ENCODE measurements at regions not wholly inside any gene's neighbourhood (a gene's known extent, or its start where the extent isn't known, plus 50 kb on each side); places are given as distances from the start of the nearest gene placed in this dataset.

DNA sequence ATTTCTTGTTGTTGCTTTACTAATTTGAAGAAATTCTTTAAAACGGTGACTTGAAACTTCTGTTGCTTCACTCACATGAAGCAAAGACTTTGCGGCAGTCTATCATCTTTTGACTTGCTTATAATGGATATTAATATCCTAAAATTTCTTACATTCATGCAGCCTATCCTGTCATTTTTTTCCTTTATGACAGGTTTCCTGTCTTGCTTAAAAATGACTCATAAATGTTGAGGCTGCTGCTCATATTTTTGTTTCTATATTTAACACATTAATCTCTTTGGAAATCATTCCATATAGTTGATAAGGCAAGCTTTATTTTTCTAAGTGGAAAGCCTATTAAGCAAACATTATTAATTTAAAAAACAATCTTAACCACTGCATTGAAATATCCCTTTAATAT, 176.6 kb upstream of the GALNTL6 start:
- DNase-seq (ENCODE audit: low read depth, low spot score) = no peak

DNA sequence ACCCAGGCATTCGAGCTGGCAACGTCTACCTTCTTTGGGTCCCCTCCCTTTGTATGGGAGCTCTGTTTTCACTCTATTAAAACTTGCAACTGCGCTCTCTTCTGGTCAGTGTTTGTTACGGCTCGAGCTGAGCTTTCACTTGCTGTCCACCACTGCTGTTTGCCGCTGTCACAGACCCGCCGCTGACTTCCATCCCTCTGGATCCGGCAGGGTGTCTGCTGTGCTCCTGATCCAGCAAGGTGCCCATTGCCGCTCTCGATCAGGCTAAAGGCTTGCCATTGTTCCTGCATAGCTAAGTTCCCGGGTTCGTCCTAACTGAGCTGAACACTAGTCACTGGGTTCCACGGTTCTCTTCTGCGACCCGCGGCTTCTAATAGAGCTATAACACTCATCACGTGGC, 183.5 kb upstream of the GALNTL6 start:
- DNase-seq (ENCODE audit: low read depth, low spot score) = no peak

DNA sequence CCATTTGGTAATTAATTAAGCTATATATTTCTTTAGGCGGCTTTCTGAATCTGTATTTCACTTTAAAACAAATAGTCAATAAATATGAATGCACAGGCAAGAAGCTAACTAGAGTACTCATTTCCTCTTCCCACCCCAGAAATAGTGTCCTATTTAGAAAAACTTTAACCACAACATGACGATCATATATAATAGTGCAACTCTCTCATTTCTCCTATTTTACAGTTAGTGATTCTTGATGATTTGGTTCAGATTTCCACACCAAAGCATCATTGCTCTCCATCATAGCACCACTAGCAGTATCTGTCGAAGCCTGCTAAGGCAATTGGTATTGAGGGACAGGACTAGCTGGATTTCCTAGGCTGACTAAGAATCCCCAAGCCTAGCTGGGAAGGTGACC, 184.0 kb upstream of the GALNTL6 start:
- DNase-seq (ENCODE audit: low read depth, low spot score) = no peak

DNA sequence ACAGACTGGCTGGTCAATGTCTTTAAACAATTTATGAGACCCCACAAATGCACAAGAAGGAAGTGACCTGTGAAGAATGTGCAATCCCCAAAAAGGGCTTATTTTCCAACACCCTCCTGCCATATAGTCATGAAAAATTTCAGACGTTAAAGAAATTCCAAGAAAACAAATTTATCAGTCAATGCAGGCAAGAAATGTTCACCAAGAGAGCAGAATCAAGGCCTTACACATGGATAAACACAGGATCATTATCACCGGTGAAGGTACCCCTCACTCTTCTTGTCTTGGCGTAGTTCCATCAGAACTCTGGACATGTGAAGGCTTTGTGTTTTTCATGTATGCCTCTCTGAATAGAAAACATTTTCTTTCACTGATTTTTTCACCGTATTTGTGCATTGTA, 186.7 kb upstream of the GALNTL6 start:
- DNase-seq (ENCODE audit: low read depth, low spot score) = no peak

DNA sequence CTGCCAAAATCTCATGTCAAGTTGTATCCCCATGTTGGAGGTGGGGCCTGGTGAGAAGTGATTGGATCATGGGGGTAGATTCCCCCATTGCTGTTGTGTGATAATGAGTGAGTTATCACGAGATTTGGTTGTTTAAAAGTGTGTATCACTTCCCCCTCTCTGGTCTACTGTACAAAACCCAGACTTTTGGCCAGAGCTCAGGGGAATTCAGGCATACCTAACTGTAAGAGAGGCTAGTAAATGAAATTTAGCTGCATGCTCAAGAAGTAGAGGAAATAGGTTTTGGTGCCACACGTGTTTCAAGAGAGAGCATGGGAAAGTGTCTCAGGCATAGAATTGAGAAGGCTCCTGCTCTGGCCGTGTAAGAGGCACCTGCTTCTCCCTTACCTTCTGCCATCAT, 190.5 kb upstream of the GALNTL6 start:
- DNase-seq (ENCODE audit: low read depth, low spot score) = no peak

DNA sequence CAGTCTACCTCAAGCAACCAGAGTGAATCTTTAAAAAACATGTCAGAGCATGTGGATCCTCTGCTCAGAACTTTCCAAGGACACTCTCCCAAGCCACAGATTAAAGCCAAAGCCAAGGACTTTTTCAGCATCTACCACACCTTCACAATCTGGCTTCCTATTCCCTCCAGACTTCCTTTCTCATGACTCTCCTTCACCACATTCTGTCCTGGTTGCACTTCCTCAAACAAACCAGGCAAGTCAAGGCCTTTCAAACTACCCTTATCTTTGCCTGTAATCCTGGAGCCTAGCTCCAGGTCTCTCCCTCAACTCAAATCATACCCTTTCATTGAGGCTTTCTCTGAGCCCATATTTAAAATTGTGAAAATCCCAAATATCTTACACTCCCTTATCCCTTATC, 191.6 kb upstream of the GALNTL6 start:
- no peak for DNase-seq (ENCODE audit: low read depth, low spot score)

DNA sequence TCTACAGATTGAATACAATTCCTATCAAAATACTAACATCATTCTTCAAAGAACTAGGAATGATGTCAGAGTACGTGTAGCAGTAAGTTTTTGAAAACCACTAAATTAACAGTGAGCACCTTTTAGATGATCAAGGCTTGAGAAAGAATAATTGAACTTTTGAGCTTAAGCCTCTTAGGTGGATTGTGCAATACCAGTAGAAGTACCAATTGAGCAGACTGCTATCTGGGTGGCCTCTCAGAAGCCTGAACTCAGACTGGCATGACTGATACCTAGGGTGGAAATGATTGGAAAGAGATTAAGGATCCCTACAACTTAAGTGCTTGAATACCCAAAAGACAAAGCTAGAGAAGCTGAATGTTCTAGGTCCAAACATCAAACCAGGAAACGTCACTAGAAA, 200.3 kb upstream of the GALNTL6 start:
- DNase-seq (ENCODE audit: low read depth, low spot score) = no peak

DNA sequence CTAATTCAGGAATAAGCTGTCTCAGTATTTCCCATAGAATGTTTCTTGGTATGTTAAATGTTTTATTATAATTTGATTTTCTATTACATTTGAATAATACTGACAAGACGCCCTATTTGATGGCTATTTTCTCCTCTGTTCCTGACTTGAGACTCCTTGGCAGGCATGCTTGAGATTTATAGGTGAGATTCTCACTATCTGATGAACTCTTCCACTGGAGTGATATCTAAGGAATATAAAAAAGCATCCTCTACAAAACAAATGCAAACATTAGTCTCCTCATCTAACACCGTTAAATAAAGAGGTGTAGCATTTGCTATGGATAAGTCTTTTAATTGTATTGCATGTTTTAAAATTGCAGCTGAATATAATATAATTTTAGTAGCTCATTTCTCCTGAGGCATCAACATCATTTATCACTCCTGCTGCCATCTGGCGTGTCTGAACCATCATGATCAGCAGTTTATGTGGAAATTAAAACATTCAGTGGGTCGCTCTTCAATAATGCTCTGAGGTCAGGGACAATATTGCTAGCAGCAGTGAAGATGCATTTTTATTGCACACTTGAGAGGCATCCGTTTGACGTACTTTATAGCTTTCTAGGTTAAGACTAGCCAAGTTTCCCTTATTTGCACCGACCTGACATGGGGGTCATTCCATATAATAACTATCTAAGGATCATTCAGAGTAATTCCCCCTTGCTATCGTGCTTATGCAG, 210.4 kb upstream of the GALNTL6 start:
- no peak for DNase-seq (ENCODE audit: low read depth, low spot score)

DNA sequence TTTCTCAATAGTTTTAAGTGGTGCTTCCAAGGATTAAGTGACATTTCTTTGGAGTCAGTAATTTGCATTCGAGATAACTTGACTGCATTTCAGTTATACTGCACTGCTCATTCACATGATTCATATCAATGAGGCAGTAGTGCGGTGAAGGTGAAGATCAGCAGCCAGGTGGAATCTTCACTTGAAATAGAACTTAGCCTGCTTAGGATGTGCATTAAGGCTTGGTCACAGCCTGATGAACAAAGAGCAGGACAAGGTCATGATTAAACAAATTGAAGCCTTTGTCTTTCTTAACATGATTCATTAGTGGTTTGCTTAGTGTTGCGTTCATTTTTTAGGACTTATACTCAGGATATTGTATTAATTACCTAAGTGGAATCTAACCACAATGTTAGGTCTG, 212.1 kb upstream of the GALNTL6 start:
- DNase-seq (ENCODE audit: low read depth, low spot score) = no peak

DNA sequence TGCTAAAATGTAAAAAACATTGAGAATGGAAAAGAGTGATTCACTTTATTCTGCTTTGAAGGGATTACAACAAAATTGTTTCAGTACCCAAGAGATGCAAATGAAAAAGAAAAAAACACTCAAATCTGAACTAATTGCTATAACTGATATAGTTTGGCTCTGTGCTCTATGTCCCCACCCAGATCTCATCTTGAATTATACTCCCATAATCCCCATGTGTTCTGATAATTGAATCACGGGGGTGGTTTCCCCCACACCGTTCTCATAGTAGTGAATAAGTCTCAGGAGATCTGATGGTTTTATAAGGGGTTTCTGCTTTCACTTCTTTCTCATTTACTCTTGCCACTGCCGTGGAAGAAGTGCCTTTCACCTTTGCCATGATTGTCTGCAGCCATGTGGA, 213.6 kb upstream of the GALNTL6 start:
- no peak for DNase-seq (ENCODE audit: low read depth, low spot score)

DNA sequence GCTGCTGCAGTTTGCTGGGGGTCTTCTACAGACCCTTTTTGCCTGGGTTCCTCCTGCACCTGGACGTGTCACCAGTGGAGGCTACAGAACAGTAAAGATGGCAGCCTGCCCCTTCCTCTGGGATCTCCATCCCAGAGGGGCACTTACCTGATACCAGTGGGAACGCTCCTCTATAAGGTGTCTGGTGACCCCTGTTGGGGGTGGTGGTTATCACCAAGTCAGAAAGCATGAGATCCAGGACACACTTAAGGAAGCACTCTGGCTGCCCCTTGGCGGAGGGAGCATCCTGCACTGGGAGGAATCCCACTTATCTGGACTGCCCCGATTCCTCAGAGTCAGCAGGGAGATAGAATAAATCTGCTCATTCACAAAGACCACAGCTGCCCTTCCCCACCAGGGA, 218.9 kb upstream of the GALNTL6 start:
- no peak for DNase-seq (ENCODE audit: low read depth, low spot score)

DNA sequence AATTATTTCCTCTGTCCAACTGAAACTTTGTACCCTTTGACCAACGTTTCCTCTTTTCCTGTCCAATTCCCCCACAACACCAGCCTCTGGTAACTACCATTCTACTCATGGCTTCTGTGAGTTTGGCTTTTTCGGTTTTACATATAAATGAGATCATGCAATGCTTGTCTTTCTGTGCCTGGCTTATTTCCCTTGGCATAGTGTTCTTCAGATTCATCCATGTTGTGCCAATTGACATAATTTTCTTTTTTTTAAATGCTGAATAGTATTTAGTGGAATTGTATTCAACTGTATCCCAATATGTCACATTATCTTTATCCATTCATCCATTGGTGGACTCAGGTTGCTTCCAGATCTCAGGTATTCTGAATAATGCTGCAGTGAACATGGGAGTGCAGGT, 222.5 kb upstream of the GALNTL6 start:
- no peak for DNase-seq (ENCODE audit: low read depth, low spot score)

DNA sequence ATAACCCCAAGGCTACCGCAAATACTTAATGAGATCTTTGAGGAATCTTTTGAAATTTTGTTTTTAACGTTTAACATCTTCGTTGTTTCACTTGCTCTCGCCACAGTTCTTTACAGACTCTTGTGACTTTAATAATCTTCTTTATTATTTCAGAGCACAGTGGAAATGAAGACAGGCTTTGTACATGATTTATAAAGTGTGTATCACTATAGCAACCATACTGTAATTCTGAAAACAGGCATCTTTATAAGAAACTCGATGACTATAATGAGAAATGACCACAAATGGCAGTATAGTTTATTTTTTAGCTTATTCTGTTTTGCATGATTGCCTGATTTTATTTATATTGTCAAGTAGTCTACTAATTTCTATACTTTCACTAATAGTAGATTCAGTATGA, 224.4 kb upstream of the GALNTL6 start:
- no peak for DNase-seq (ENCODE audit: low read depth, low spot score)

DNA sequence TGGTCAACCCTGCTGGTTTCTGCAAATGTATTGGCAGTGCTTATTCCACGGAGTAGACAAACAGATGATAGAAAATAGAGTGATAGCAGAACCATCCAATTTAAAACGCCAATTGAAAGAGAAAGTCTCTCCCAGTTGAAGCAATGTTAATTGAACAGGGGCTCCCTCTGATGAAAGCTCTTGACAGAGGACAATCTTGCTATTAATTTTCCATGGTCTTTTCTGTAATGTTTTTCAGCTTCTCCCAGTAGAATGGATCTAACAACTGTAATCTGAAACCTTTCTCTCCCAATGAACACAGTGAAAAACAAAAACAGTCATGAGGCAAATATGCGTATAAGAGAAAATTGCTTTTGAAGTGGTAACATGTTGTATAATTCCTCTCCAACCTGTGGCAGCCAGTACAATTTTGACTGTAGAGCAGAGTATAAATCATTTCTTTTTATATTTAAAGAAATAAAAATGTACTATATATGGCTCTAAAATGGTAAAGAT, 225.1 kb upstream of the GALNTL6 start:
- no peak for DNase-seq (ENCODE audit: low read depth, low spot score)

DNA sequence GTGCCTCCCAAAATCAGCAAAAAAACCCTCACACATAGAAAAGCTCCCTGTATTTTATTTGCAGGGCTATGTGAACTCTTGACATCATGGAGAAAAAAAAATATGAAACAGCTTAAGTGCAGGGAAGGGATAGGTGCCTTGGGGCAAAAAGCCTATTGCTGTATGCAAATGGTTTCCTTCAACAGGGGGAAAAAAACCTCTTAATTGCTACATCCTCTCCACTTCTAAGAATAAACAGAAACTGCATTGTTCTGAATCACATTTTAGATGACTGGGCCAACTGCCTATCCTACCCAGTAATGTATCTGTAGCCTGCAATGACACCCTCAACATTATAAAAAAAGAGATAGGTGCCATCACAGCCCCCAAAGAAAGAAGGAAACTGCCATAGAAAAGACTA, 229.4 kb upstream of the GALNTL6 start:
- DNase-seq (ENCODE audit: low read depth, low spot score) = no peak

DNA sequence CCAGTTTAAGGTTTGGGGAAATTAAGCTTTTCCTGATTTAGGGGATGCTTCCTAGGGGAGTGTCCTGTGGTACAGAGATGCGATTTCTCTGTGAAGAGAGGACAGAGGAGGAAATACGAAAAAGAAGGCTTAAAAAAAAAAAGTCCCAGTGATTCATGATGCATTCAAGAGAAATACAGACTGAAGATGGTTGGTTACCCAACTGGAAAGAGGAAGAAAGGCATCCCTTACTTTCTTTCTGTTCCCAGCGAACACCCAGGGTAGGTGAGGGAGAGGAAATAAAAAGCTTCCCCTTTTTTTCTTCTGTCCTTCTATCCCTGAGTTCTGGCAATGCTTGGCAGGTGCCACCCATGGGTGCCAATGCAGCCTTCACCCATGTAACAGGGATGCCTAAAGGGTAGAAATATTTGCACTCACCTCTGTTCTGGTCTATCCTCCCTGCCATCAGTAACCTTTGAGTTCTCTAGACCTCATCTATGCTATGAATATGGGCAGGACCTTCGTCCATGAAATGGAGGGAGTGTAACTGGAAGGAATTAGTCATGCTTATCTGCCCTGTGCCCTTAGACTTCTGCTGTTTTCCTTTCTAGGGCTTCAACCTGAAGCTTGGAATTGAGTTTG, 230.1 kb upstream of the GALNTL6 start:
- no peak for DNase-seq (ENCODE audit: low read depth, low spot score)

DNA sequence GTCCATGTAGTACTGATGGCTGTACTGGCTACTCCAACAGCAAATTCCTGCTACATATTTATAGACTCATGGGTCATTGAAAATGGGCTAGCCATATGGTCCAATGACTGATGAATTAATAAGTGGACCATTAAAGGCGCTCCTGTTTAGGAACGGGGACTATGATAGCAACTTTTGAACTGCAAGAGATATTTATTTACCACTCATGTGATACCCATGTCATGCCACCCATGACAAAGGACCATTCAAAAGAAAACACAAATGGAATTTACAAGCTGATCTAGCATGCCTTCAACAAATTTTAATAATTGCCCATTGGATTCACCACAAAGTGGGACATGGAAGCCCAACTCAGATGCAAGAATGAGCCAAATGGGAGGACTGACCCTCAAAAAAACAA, 240.0 kb upstream of the GALNTL6 start:
- no peak for DNase-seq (ENCODE audit: low read depth, low spot score)

DNA sequence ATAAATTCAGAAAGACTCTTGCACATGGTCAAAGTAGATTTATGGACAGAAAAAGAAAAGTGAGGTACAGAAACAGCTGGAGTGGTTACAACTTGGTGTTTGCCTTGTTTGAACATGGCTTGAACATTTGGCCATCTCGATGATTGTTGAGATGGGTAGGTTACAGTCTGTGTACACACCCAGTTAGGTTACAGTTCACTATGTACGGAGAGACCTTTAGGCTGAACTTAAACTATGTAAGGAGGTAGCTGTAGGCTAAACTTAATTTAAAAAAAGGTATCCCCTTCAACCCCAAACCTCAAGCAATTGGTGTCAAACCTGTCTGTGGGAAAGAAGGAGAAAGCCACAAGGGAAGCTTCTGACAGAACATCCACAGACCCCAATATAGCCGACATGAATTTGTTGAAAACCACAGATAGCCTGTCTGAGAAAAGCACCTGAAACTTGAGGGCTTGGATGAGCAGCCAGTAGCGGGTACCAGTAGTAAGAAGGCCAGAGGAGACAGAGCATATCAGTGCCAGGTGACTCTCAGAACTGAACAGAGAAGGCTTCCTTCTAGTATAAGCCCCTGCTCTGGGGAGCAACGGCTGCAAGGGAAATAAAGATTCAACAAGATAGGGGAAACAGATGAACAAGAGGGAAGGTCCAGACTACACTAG, 247.9 kb upstream of the GALNTL6 start:
- no peak for DNase-seq (ENCODE audit: low read depth, low spot score)

DNA sequence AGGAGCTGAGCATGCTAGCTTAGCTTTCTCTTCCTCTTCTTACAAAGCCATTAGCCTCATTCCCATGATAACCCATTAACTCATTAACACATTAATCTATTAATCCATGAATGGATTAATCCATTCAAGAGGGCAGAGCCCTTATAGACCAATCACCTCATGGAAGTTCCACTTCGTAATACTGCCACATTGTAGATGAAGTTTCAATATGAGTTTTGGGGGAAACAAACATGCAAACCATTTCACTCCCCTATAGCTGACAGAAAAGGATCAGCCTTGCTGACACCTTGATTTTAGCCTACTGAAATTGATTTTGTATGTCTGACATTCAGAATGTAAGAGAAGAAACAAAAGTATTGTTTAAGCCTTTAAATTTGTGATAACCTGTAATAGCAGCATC, 251.8 kb upstream of the GALNTL6 start:
- no peak for DNase-seq (ENCODE audit: low read depth, low spot score)

DNA sequence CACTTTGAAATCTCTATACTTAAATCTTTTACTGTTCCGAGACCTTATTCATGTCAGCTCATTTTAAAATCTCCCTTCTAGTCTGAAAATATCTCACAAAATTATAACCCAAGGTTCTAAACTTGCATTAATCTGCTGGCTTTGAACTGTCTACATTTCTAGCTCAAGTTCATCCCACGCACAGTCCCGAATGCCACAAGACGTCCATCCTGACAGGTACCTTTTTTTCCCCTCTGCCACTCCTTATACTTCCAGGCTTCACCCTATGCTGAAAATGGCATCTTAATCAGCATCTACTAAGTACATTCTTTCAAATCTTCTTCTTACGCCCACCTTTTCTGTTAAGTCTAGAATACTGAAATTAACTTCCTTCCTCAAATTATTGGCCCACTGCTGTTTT, 259.2 kb upstream of the GALNTL6 start:
- no peak for DNase-seq (ENCODE audit: low read depth, low spot score)

DNA sequence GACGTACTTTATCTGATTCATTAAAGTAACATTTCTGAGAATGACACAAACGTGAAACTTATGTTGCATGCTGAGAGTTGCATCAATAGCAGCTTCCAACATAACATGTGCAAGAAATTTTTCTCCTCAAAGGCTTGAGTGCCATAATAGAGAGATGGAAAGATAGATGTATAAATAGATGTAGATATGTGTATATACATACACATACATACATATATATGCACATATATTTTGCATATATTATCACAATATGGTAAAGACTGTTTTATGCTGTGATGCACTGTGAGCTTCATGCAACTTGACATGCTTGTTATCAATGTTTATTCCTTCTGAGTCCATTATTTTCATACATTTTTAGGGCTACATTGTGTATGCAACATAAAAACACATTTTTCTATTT, 270.6 kb upstream of the GALNTL6 start:
- DNase-seq (ENCODE audit: low read depth, low spot score) = no peak

DNA sequence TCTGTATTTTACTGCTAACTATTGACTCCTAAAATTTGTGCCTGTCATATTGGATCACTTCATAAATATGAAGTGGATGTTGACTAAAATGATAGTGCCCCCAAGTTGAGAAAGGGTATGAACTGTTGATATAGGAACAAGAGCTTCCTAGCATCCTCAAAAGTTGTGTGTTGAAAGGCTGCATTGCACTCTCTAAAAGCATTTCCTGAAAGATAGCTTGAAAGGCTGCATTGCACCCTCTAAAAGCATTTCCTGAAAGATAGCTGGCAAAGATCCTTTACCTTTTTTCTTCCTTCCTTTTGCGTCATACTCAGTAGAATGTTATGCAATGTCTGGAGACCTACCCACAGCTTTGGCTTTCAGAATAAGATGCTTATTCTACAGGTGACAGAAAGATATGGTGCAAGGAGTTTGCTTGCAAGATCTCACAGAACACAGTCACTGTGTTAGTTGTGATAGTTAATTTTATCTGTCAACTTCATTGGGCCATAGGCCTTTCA, 274.6 kb upstream of the GALNTL6 start:
- DNase-seq (ENCODE audit: low read depth, low spot score) = no peak

DNA sequence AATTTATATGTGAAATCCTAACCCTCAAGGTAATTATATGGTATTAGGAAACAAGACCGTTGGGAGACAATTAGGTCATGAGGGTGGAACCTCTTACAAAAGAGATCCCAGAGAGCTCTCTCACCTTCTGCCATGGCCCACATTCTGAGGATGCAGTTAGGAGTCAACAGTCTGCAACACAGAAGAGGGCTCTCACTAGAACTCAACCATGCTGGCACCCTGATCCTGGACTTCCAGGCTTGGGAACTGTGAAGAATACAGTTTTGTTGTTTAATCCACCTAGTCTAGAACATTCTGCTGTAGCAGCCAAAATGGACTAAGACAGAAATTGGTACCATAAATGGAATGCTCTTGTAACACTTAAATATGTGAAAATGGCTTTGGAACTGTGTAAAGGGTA, 278.8 kb upstream of the GALNTL6 start:
- no peak for DNase-seq (ENCODE audit: low read depth, low spot score)
